ENCODE measurements at regions not wholly inside any gene's neighbourhood (a gene's known extent, or its start where the extent isn't known, plus 50 kb on each side); places are given as distances from the start of the nearest gene placed in this dataset.

DNA sequence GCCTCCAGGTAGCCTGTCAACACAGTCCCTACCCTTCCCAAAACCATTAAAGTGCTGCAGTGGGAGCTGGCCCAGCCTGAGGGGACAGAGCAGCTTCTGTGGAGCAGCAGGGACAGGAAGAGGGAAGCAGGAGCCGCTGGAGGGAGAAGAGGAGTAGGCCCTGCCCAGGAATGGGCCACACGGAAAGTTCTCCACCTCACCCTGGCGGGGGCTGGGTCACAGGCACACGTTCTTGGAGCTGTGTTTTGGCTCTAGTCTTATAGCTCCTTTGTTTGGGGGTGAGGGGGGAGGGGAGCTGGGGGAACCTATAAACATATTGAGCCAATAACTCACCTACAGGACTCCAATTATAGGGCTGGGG is 508.6 kb downstream of the SHQ1 start:
- intact Hi-C loops (cut with DNase I): no loop called here

DNA sequence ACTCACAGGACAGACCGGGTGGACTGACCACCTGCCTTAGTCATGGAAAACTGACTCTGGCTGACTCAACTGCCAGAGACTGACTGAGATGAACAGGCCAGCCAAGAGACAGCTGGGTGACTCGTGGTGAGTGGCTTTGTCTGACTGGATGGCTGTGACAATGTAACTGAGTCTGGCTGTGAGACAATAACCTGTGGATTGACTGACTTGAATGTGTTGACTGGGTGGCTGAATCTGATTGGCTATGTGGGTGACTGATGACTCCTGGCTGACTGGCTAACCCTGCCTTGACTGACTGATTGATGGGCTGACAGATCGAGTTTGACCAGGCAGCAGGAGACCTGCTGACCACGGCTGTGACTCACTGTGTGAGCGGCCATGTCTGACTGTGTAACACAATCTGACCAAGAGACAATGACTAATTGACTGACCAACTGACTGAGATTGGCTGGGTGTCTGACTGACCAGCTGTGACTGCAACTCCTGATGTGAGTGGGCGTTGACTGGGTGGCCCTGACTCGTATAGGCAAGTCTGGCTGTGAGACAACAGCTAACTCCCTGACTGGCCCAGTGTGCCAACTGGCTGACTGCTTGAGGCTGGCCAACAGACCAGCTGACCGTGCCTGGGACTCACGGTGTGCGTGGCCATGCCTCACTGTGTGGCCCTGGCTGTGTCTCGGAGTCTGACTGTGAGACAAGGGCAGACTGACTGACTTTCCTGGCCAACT is 509.1 kb downstream of the SHQ1 start:
- Histone ChIP-seq H3K27me3 (ENCODE audit: low read depth) (no peaks in the 10 kb centered on the region), H3K9me3 (no peaks in the 10 kb centered on the region), H3K4me3 (no peak overlapping the region), H3K27ac (no peak overlapping the region), H3K36me3 (no peaks in the 10 kb centered on the region), H3K4me1 (peaks cover 18% of the 10 kb centered on the region)
- no peak for DNase-seq
- intact Hi-C loops (cut with DNase I): no loop called here
- TF ChIP-seq, protein P1, sequence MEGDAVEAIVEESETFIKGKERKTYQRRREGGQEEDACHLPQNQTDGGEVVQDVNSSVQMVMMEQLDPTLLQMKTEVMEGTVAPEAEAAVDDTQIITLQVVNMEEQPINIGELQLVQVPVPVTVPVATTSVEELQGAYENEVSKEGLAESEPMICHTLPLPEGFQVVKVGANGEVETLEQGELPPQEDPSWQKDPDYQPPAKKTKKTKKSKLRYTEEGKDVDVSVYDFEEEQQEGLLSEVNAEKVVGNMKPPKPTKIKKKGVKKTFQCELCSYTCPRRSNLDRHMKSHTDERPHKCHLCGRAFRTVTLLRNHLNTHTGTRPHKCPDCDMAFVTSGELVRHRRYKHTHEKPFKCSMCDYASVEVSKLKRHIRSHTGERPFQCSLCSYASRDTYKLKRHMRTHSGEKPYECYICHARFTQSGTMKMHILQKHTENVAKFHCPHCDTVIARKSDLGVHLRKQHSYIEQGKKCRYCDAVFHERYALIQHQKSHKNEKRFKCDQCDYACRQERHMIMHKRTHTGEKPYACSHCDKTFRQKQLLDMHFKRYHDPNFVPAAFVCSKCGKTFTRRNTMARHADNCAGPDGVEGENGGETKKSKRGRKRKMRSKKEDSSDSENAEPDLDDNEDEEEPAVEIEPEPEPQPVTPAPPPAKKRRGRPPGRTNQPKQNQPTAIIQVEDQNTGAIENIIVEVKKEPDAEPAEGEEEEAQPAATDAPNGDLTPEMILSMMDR (IDR thresholded peaks at IDR 0.05): no peak
- ATAC-seq: peak; percentile 14 to 46

More for the DNA sequence above, 508.6 kb downstream of the SHQ1 start:
- peaks cover 18% of the 10 kb centered on the region for H3K4me1 ChIP-seq
- H3K27me3 ChIP-seq (ENCODE audit: low read depth): no peaks in the 10 kb centered on the region
- ATAC-seq: no peak
- TF ChIP-seq, protein P1 (IDR thresholded peaks at IDR 0.05): no peak
- no peaks in the 10 kb centered on the region for H3K9me3 ChIP-seq
- H3K36me3 ChIP-seq: no peaks in the 10 kb centered on the region
- no peak for DNase-seq
- H3K4me3 ChIP-seq: no peak overlapping the region
- no peak overlapping the region for H3K27ac ChIP-seq

DNA sequence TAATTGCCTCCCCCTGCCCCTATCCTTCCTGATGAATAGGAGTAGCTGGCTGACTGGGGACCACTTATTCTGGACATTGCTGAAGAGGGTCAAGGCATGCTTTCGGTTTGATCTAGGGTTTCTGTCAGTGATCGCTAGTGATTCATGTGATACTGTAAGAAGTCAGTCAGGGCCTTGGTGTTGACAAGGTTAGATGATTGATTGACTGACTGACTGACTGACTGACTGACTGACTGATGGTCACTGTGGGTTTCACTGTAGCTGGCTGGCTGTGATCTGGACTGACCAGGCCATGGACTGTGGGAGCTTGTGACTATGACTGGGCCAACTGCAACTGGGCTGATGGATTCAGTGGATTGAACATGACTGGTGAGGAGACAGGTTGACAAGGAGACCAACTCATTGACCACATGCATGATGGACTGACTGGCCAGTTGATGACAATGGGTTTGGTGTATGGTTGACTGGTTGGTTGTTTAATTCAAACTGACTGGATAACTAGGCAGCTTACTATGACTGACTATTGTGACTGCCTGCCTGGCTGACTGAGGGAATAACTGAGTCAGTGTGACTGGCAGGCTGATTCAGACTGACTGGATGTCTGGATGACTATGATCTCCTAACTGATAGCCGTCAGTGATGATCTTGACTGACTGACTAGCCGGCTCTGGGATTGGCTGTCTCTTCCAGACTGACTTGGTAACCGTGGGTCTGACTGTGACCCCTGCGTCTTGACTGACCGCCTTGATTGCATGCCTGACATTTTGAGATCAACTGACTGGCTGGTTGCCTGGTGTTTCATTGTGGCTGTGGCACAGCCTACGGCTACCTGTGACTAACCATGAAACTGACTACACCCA is 509.9 kb downstream of the SHQ1 start:
- Histone ChIP-seq H3K9me3 (no peaks in the 10 kb centered on the region), H3K27me3 (ENCODE audit: low read depth) (no peaks in the 10 kb centered on the region), H3K27ac (no peak overlapping the region), H3K4me3 (no peak overlapping the region), H3K4me1 (peaks cover 18% of the 10 kb centered on the region), H3K36me3 (no peaks in the 10 kb centered on the region)
- ATAC-seq: no peak
- no peak for DNase-seq
- intact Hi-C loops (cut with DNase I): no loop called here
- TF ChIP-seq, protein P1 (IDR thresholded peaks at IDR 0.05): no peak

DNA sequence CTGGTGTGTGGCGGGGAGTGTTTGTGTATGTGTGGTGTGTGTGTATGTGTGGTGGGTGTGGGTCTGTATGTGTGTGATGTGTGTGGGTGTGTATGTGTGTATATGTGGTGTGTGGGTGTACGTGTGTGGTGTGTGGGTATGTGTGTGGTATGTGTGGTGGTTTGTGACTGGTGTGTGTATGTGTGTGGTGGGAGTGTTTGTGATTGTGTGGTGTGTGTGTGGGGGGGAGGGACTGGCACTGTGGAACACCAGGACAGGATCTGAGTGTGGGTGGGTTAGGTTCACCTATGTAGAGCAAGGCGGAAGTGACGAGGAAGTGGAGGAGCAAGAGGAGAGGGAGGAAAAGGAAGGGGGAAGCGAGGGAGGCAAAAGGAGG is 510.8 kb downstream of the SHQ1 start:
- DNase-seq: no peak
- no peaks in the 10 kb centered on the region for H3K36me3 ChIP-seq
- no peaks in the 10 kb centered on the region for H3K9me3 ChIP-seq
- H3K27me3 ChIP-seq (ENCODE audit: low read depth): no peaks in the 10 kb centered on the region
- no peak overlapping the region for H3K4me3 ChIP-seq
- TF ChIP-seq, protein P1 (IDR thresholded peaks at IDR 0.05): no peak
- H3K4me1 ChIP-seq: peaks cover 18% of the 10 kb centered on the region
- ATAC-seq: no peak
- no peak overlapping the region for H3K27ac ChIP-seq
- intact Hi-C loops (cut with DNase I): no loop called here

DNA sequence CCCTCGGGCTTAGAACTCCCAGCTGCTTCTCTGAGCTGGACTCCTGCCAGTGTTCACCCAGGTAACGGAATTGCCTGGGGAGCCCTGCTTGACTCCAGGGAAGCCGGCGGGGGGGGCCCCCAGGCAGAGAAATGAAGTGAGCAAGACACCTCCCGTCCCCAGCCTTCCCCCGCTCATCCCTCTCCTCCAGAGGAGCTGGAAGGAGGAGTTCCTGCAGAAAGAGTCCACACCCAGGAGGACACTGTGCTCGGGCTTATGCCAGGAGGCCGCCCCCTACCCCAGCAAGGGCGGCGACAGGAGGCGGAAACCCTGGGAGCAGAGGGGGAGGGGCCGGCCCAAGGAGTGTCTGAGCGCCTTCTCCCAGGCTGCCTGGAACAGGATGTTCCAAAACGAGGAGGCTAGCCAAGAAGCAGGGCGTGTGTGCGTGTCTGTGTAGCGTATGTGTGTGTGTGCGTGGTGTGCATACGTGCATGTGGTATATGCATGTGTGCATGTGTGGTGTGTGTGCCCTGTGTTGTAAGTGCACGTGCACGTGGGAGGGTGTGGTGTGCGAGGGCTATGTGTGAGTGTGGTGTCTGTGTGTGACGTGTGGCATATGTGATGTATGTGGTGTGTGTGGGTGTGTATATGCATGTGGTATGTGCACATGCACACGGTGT is 511.3 kb downstream of the SHQ1 start:
- Histone ChIP-seq H3K4me3 (no peak overlapping the region), H3K27ac (peak overlapping the region; percentile 38), H3K36me3 (no peaks in the 10 kb centered on the region), H3K27me3 (ENCODE audit: low read depth) (no peaks in the 10 kb centered on the region), H3K9me3 (no peaks in the 10 kb centered on the region), H3K4me1 (peaks cover 18% of the 10 kb centered on the region)
- ATAC-seq (peak; percentile 87 to 92), DNase-seq (peak; percentile 86)
- TF ChIP-seq, protein P1 (IDR thresholded peaks at IDR 0.05): no peak
- intact Hi-C loops (cut with DNase I): no loop called here
